Mucosa of rectum (tissue), 2 donors: ENCODE measurements at regions not wholly inside any gene's neighbourhood (a gene's known extent, or its start where the extent isn't known, plus 50 kb on each side); places are given as distances from the start of the nearest gene placed in this dataset.

Experiments
- H3K27ac ChIP-seq, 2 donors: one replicate each; pipeline ENCODE4 v1.7.0; 2013; ENCODE audit warnings: inconsistent platforms in 2 of 2, low read depth in 2 of 2, low read length in 2 of 2
- H3K27me3 ChIP-seq, 2 donors: one replicate each; pipeline ENCODE4 v1.7.0; 2013; ENCODE audit warnings: low read length in 2 of 2; ENCODE audit not compliant: control insufficient read depth in 2 of 2, insufficient read depth in 2 of 2
- H3K36me3 ChIP-seq, 2 donors: one replicate each; pipeline ENCODE4 v1.7.0; 2013; ENCODE audit warnings: low read length in 2 of 2; ENCODE audit not compliant: control insufficient read depth in 2 of 2, insufficient read depth in 2 of 2
- H3K4me1 ChIP-seq, 2 donors: one replicate each; pipeline ENCODE4 v1.7.0; 2013; ENCODE audit warnings: low read length in 2 of 2, mild to moderate bottlenecking in 1 of 2; ENCODE audit not compliant: control insufficient read depth in 2 of 2, insufficient read depth in 2 of 2
- H3K4me3 ChIP-seq, 2 donors: one replicate each; pipeline ENCODE4 v1.7.0; 2013; ENCODE audit warnings: low read length in 2 of 2
- H3K9ac ChIP-seq, 2 donors: one replicate each; pipeline ENCODE4 v1.7.0; 2013; ENCODE audit warnings: low read length in 2 of 2, low read depth in 1 of 2, mild to moderate bottlenecking in 1 of 2
- H3K9me3 ChIP-seq, 2 donors: one replicate each; pipeline ENCODE4 v1.7.0; 2013; ENCODE audit warnings: low read length in 2 of 2; ENCODE audit not compliant: control insufficient read depth in 2 of 2
- donor health status: healthy.
- donor health status: Normal muscosa, but diverticular disease.

GRCh38 chr2:20549691-20550348, 101.1 kb downstream of the HS1BP3 start:
- Histone ChIP-seq H3K9ac (no peak overlapping the region), H3K9me3 (no peaks in the 10 kb centered on the region), H3K4me3 (no peak overlapping the region)

GRCh38 chr2:20551260-20551944, 99.5 kb downstream of the HS1BP3 start:
- no peak overlapping the region for H3K4me3 ChIP-seq
- no peaks in the 10 kb centered on the region for H3K4me1 ChIP-seq
- no peaks in the 10 kb centered on the region for H3K36me3 ChIP-seq
- H3K9me3 ChIP-seq = no peaks in the 10 kb centered on the region
- no peak overlapping the region for H3K27ac ChIP-seq
- H3K27me3 ChIP-seq = no peaks in the 10 kb centered on the region
- H3K9ac ChIP-seq = no peak overlapping the region

More at GRCh38 chr2:20549691-20550348, 101.1 kb downstream of the HS1BP3 start:
- H3K27ac ChIP-seq = no peak overlapping the region
- no peaks in the 10 kb centered on the region for H3K36me3 ChIP-seq
- no peaks in the 10 kb centered on the region for H3K4me1 ChIP-seq
- no peaks in the 10 kb centered on the region for H3K27me3 ChIP-seq

- Histone ChIP-seq H3K9ac (no peak overlapping the region), H3K27me3 (no peaks in the 10 kb centered on the region), H3K4me1 (no peaks in the 10 kb centered on the region), H3K4me3 (no peak overlapping the region), H3K36me3 (no peaks in the 10 kb centered on the region), H3K9me3 (no peaks in the 10 kb centered on the region), H3K27ac (no peak overlapping the region)
Observed at GRCh38 chr2:20551945-20552328, 99.0 kb downstream of the HS1BP3 start.

- Histone ChIP-seq H3K36me3 (no peaks in the 10 kb centered on the region), H3K27me3 (no peaks in the 10 kb centered on the region), H3K9me3 (no peaks in the 10 kb centered on the region), H3K27ac (no peak overlapping the region), H3K9ac (no peak overlapping the region), H3K4me3 (no peak overlapping the region), H3K4me1 (no peaks in the 10 kb centered on the region)
Observed at GRCh38 chr2:20552847-20553246, 98.1 kb downstream of the HS1BP3 start.

- Histone ChIP-seq H3K4me3 (no peak overlapping the region), H3K9me3 (no peaks in the 10 kb centered on the region), H3K9ac (no peak overlapping the region), H3K36me3 (no peaks in the 10 kb centered on the region), H3K27me3 (no peaks in the 10 kb centered on the region), H3K27ac (no peak overlapping the region), H3K4me1 (no peaks in the 10 kb centered on the region)
Observed at GRCh38 chr2:20553580-20553979, 97.3 kb downstream of the HS1BP3 start.

GRCh38 chr2:20555954-20556353, 94.9 kb downstream of the HS1BP3 start:
- H3K4me3 ChIP-seq = no peak overlapping the region
- H3K4me1 ChIP-seq = no peaks in the 10 kb centered on the region
- H3K9me3 ChIP-seq = no peaks in the 10 kb centered on the region
- no peaks in the 10 kb centered on the region for H3K27me3 ChIP-seq
- no peak overlapping the region for H3K9ac ChIP-seq
- H3K36me3 ChIP-seq = no peaks in the 10 kb centered on the region
- no peak overlapping the region for H3K27ac ChIP-seq

GRCh38 chr2:20556756-20557155, 94.1 kb downstream of the HS1BP3 start:
- no peaks in the 10 kb centered on the region for H3K27me3 ChIP-seq
- H3K36me3 ChIP-seq = no peaks in the 10 kb centered on the region
- H3K27ac ChIP-seq = no peak overlapping the region
- no peak overlapping the region for H3K9ac ChIP-seq
- no peak overlapping the region for H3K4me3 ChIP-seq
- H3K9me3 ChIP-seq = no peaks in the 10 kb centered on the region
- H3K4me1 ChIP-seq = no peaks in the 10 kb centered on the region

- H3K9me3 ChIP-seq = no peaks in the 10 kb centered on the region
- no peak overlapping the region for H3K4me3 ChIP-seq
- H3K27ac ChIP-seq = no peak overlapping the region
- no peak overlapping the region for H3K9ac ChIP-seq
- no peaks in the 10 kb centered on the region for H3K36me3 ChIP-seq
- no peaks in the 10 kb centered on the region for H3K27me3 ChIP-seq
- no peaks in the 10 kb centered on the region for H3K4me1 ChIP-seq
Observed at GRCh38 chr2:20557226-20557625, 93.7 kb downstream of the HS1BP3 start.

GRCh38 chr2:20557635-20558034, 93.3 kb downstream of the HS1BP3 start:
- H3K9me3 ChIP-seq = no peaks in the 10 kb centered on the region
- no peak overlapping the region for H3K9ac ChIP-seq
- H3K4me1 ChIP-seq = no peaks in the 10 kb centered on the region
- no peak overlapping the region for H3K4me3 ChIP-seq
- no peaks in the 10 kb centered on the region for H3K27me3 ChIP-seq
- no peaks in the 10 kb centered on the region for H3K36me3 ChIP-seq
- H3K27ac ChIP-seq = no peak overlapping the region

- no peak overlapping the region for H3K9ac ChIP-seq
- no peaks in the 10 kb centered on the region for H3K27me3 ChIP-seq
- H3K4me1 ChIP-seq = no peaks in the 10 kb centered on the region
- no peaks in the 10 kb centered on the region for H3K9me3 ChIP-seq
- H3K36me3 ChIP-seq = no peaks in the 10 kb centered on the region
- no peak overlapping the region for H3K27ac ChIP-seq
- no peak overlapping the region for H3K4me3 ChIP-seq
Observed at GRCh38 chr2:20558391-20559150, 92.3 kb downstream of the HS1BP3 start.
